ENCODE measurements at regions not wholly inside any gene's neighbourhood (a gene's known extent, or its start where the extent isn't known, plus 50 kb on each side); places are given as distances from the start of the nearest gene placed in this dataset.

GRCh38 chrX:43278440-43278839, 377.7 kb upstream of the MAOA start (continued):
- no peak for TF ChIP-seq CHD7 (IDR thresholded peaks at IDR 0.05; ENCODE audit: insufficient replicate concordance, low read length)
